NOMO-1 (cell line): ENCODE measurements at regions not wholly inside any gene's neighbourhood (a gene's known extent, or its start where the extent isn't known, plus 50 kb on each side); places are given as distances from the start of the nearest gene placed in this dataset.
"Not testable (repeated sequence)": the region's sequence is repeated elsewhere in the genome, so short reads cannot be mapped to it uniquely, and the experiment has no call there.

ENCODE experiments used
- DNase-seq, 2 experiments: peaks; one replicate each; lab custom pipeline; 2025; ENCODE audit not compliant: unreplicated experiment in 2 of 2; lab: John Stamatoyannopoulos, UW

DNA sequence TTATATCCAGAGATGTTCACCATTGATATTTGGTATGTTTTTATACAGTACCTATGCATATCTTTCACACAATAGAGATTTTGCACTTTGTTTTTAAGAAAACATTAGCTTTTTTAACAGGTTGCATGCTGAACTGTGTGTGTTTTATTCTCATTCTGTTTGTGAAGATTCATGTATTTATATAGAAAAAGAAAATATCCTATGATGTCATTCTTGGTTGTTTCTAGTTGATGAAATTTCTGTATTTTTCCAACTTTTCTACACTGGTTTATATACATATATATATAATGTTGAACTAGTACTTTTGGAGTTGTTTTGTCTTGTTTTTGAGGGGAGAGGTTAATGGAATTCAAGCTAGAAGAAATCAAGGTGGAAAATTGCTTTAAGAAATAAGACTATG lies 143.8 kb downstream of the MATN1 start:
- DNase-seq = no peak

DNA sequence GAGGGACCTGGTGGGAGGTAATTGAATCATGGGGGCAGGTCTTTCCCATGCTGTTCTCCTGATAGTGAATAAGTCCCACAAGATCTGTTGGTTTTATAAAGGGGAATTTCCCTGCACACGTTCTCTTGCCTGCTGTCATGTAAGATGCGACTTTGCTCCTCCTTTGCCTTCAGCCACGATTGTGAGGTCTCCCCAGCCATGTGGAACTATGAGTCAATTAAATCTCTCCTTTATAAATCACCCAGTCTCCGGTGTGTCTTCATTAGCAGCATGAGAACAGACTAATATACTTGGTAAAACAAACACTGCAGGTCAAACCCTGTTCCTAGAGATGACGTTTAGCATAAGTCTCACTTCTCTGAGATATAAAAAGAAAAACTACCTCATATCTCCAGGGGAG lies 148.3 kb downstream of the MATN1 start:
- no peak for DNase-seq

DNA sequence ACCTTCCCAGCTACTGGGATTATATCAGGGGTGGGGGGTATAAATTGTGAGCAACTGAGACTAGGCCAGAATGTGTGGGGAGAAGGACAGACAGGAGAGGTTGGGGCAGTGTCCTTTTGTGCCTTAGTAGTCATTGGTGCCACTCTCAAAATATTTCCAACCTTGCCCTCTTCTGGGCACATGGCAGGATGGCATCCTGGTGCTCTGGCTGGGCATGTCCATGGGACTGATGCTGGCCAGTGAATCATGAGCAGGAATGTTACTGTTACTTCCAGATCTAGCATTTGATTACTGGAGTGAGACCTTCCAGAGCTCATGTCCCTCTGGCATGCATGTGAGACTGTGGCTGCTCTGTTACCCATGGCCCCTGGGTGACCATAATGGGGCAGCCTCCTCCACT lies 151.2 kb downstream of the MATN1 start:
- no peak for DNase-seq

DNA sequence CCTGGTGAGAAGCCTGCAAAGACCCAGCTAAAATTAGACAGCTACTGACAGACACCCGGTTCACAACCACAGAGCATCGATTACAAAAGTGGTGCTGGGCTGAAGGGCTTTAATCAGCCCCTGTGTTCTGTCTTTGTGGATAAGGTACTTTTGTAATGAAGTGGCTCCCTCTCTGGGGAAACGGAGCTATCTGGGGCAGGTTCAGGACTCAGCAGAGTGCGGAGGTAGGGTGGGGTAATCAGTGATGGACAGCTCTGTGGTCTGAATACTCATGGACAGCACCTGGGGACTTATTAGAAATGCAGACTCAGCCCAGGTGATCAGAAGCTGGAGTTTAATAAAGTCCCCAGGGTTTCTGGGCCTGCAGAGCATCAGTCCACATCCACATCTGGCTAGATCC lies 152.0 kb downstream of the MATN1 start:
- no peak for DNase-seq

DNA sequence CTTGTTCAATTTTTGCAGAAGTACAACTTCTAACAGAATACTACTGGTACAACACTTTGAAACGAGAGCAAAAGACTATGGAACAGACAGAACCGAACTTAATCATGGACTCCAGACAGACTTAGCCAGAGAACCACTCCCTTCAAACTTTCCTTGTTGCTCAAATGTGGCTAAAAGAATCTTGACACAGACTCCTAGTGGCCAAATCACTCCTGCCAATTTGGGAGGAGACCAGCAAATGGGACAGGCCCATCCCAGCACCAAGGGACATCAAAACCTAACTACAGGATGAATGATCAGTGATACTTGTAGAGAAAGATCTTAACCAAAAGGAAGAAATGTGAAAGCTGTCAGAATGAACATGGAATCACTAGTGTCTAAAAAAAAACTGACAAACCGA lies 154.0 kb downstream of the MATN1 start:
- no peak for DNase-seq

DNA sequence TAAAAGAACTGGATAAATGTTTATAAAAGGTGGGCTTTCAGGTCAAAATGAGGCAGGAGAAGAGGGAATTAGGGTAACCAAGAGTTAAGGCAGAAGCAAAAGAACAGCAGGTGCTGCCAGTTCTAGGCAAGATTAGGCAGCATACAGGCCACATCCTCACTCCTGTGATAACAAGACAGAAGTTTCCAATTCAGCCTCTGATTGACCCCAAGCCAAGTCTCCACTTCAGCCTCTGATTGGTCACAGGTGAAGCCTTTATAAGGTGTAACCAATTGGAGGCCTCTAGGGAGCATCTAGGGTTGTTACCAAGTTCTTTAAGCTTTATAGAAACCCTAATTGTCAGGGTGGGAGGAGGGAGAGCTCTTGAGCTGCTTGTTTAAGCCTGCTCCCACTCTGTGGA lies 160.8 kb downstream of the MATN1 start:
- DNase-seq = no peak

DNA sequence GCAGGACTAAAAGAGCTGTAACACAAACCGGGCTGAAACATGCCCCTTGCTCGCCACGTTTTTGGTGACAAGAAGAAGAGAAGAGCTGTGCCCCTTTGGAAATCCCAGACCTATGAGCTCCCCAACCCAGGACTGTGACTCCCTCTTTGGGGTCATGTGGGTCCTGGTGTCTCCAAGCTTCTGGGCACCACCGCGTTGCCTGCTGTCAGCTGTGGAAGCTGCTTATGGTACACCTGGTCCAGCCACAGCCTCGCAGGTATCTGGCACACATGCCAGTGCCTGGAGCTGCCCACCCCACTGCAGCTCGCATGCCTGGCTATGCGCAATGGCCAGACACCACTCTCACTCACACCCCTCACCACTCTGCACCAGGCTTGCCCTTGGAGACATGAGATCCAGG lies 171.8 kb downstream of the MATN1 start:
- no peak for DNase-seq

DNA sequence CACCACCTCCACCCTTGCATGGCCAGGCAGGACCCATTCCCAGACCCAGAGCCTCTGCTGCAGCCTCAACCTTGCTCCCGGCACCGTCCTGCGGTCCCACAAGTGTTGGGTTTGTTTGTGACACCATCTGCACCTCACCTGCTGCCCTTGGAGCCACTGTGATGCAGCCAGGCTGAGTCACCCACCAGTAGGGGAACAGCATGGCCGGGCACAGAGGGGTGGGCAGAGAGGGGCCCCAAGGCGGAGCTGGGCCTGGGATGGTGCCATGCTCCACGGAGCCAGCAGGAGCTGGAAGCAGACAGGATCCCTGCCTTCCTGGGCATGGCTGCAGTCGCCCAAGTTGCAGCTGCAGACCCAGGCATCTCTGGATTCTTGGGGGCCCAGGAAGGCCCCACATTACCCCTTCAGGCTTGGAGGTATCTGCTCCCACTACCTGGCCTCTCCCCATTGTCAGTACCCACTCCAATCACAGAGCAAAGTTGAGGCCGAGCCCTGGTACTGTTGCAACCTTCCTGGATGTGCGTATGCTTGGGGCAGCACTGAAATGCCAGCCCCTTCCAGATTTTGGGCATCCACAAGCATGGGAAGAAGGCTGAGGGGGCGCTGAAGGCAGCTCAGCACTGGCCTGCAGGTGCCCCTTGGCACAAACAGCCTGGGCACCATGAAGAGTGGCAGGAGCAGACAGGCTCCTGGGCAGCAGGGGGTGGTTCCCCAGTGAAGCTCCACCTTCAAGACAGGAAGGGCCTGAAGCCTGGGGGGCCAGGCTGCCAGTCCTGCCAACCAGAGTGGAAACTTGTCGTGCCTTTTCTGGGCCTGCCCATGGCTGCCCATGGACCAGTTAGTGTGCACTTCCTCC lies 172.8 kb downstream of the MATN1 start:
- DNase-seq = no peak

DNA sequence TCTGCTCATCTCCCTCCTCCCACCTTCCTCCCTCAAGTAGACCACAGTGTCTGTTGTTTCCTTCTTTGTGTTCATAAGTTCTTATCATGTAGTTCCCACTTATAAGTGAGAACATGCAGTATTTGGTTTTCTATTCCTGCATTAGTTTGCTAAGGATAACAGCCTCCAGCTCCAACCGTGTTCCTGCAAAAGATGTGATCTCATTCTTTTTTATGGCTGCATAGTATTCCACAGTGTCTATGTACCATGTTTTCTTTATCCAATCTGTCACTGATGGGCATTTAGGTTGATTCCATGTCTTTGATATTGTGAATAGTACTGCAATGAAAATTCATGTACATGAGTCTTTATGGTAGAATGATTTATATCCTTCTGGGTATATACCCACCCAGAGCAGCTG lies 173.5 kb downstream of the MATN1 start:
- not testable (repeated sequence) for DNase-seq

DNA sequence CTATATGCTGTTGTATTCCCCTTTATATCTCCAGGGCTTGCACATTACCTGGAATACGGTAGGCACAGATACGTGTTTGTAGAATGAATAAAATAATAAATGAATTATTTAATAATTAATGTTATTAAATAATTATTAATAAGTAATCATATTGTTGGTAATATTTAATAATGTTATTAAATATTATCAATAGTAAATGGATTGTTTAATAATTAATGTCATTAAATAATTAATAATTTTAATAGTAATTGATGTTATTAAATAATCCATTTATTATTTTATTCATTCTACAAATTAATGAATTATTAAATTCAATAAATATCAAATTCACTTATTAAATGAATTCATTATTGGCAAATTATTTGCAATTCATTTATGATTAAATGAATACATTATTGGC lies 175.1 kb downstream of the MATN1 start:
- no peak for DNase-seq

DNA sequence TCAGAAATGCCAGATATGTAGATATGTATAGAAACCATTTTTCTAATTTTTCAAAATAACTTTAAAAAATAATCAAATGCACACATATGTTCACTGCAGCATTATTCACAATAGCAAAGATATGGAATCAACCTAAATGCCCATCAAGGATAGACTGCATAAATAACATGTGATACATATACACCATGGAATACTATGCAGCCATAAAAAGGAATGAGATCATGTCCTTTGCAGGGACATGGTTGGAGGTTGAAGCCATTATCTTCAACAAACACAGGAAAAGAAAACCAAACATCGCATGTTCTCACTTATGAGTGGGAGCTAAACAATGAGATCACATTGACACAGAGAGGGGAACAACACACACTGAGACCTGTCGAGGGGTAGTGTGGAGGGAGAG lies 176.1 kb downstream of the MATN1 start:
- not testable (repeated sequence) for DNase-seq

DNA sequence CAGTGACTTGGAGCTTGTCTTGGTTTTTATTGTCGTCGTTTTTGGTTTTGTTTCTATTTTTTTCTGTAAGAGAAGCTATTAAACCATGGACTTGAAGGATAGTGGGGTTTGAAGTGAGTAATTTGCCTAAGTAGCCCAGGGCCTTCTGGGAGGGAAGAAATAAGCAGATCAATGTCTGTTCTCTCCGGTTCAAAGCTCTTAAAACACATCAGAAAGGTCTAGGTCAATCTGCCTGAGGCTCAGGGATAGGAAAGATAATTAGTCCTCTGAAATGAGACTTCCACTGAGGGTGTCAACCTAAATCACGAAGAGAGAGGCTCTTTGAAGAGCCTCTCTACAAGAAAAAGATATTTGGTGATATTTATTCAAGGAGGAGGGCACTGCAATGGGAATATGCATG lies 178.0 kb downstream of the MATN1 start:
- DNase-seq = no peak

DNA sequence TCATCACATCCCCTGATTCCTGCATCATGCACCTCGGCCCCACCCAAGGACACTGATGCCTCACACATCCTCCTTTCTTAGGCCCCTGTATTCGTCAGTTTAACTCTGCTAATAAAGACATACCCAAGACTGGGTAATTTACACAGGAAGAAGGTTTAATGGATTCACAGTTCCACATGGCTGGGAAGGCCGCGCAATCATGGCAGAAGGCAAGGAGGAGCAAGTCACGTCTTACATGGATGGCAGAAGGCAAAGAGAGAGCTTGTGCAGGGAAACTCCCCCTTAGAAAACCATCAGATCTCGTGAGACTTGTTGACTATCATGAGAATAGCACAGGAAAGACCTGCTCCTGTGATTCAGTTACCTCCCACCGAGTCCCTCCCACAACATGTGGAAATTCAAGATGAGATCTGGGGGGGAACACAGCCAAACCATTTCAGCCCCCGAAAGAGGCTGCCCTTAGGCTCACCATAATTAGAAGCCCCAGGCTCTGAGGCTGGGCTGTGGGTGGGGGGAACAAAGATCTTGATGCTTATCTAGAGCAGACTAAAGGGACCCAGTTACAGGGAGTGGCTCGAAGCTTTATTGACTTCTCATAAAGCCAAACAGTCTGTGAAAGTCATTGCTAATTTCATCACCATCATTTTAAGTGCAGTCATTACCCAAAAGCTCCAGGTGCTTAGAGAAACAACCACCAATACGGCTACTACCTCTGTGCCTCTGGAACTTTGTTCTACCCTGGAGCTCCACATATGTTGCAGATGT lies 181.5 kb downstream of the MATN1 start:
- DNase-seq = no peak

DNA sequence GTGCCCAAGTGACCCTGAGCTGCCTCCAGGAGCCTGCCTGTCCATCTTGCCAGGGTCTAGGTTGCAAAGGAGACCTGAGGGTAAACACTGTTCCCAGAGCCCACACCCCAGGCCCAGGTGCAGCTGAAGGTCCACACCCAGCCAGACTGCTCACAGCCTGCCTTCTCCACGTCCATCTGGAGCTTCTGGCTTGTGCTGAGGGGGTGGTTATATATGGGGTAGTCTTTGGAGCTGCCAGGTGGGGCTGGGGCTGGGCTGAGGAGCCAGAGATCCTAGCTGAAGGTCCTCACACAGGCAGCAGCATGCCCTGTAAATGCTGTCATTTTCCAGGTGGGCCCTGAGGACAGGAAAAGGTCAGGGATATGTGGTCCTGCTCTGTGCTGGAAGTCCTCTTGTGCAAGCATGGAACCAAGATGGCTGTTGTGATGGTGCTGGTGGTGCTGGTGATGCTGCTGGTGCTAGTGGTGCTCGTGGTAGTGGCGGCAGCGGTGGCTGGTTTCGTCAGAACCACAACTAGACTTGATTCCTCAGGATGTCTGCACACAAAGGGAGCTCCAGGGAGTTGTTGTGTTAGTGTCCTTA lies 182.7 kb downstream of the MATN1 start:
- DNase-seq = no peak

DNA sequence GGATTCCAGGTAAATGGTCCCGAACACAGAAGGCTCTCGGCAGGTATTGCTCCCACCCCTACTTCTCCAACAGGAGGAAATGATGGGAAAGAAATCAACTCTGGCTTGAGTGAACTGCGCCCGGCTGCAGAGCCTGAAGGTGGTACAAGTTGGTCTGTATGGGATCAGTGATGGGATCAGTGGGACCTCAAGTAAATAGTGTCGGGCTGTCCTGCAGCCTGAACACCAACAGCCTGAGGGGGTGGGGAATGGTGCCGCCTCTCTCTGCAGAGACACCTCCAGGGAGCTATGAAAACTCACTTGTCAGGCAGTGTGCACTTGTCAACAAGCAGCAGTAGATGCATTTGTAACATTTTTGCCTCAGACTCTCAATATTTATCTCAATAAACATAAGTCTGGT lies 183.5 kb downstream of the MATN1 start:
- no peak for DNase-seq

DNA sequence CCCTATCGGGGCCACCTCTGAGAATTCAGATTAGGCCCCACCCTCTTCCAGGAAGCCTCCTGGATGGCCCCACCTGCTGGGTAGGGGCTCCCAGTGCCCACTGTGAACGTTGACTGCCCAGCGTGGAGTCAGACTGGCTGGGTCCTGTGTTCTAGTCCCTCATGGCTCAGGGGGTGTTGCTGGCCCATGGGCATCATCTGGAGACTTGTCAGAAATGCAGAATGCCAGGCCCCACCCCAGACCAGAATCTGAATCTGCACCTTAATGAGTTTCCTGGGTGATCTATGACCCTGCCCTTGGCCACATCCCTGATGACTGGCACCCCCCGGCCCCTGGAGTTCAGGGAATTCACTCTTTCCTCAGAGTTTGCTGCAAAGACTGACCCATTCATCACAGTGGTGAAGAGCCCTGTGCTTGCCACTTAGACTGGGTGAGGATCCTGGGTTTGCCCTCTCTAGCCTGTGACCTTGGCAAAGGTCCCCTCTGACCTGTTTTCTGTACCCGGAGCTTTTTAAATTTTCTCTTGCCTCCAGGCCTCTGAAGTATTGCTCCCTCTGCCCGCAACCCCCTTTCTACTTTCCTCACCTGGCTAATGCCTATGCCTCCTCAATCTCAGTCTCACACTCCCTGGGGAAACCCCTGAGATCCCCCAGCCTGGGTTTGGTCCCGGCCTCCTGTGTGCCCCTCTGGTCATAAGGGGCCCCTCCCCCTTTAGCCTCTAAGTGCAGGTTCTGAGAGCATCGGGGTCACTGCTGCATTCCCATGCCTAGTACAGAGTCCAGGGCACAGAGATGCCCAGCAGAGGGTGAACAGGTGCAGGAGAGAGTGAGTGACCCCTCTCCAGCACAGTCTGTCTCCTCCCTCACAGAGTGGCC lies 184.2 kb downstream of the MATN1 start:
- no peak for DNase-seq

DNA sequence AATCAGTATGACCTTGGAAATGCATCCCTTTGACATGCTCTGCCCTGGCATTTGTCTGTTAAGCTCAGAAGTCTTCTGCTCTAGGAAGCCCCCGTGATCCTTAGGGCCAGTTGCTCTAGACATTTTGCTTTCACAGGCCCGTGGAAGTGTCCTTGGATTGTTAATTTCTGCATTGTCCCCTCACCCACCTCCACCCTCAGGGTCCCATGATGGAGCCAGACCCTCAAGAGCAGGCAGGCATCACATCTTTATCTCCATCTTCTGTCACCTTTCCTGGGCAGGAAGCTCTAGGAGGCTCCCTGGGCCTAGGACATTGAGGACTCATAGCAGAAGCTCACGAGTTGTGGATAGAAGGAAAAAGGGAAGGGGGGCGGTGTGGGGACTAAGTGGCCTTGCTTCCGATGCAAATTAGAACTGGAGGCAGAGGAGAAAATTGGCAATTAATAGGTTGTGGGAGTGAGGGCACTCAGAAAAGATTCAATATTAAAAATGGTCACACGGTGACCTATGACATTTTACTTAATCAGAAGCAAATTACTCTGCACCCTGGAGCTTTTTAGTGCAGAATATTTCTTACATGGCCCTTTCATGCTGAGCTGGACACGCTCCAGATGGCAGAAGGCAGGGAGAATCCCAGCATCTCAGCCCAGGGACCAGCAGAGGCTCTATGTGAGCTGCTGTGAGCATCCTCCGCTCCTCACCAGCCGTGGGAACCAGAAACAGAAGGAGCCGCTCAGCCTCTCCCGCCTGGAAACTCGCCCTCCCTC lies 185.0 kb downstream of the MATN1 start:
- no peak for DNase-seq

DNA sequence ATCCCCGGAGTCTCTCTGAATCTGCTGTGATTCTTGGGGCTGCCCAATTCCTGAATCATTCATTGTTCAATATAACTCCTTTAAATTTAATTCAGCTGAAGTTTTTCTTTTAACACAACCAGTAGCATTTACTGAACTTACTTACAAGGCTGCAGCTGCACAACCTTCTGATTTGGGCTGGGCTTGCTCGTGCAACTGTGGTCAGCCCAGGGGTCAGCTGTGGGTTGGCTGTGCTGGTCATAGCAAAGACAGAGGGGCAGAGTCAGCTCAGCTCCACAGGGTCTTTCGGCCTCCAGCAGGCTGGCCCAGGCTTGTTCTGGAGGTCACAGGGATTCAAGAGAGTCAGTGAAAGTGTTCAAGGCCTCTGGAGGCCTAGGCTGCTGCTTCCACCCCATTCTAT lies 186.1 kb downstream of the MATN1 start:
- DNase-seq = no peak

DNA sequence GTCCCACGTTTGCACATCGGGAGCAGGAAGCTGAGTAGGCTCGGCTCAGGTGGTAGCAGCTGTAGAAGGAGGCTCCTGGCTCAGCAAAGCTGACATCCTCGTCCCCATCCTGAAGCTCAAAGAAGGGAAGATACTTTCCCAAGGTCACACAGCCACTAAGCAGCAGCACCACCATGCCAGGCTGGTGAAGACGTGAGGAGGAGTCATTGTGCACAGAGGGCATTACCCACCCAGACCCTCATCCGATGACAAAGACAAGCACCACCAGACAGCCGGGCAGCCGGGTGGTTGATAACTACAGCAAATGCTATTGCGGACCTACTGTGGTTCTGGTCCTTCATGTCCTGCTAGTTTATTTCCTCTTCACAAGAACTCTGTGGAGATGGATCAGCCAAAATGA lies 186.9 kb downstream of the MATN1 start:
- no peak for DNase-seq
